ENCODE measurements at regions not wholly inside any gene's neighbourhood (a gene's known extent, or its start where the extent isn't known, plus 50 kb on each side); places are given as distances from the start of the nearest gene placed in this dataset.

GRCh38 chr10:89894051-89894450, 192.7 kb downstream of the KIF20B start:
- H3K4me3 ChIP-seq: no peak overlapping the region
- TF ChIP-seq CTCF (IDR thresholded peaks at IDR 0.05 in 4 of 5, conservative IDR thresholded peaks at IDR 0.05 in 1 of 5) (no peak), POLR2A (IDR thresholded peaks at IDR 0.05) (no peak)
- no peak overlapping the region for H3K27ac ChIP-seq
- intact Hi-C loops (cut with DNase I; ENCODE audit: low total_unique reads) (no loop called here), in situ Hi-C loops (cut with MboI; ENCODE audit: low sequenced_read_pairs in 4 of 4) (no loop called here)
- no peaks in the 10 kb centered on the region for H3K36me3 ChIP-seq
- no peak for ATAC-seq
- H3K4me1 ChIP-seq: no peaks in the 10 kb centered on the region
- DNase-seq: no peak
- no peaks in the 10 kb centered on the region for H3K9me3 ChIP-seq
- no peaks in the 10 kb centered on the region for H3K27me3 ChIP-seq

- Histone ChIP-seq H3K4me3 (no peak overlapping the region), H3K9me3 (no peaks in the 10 kb centered on the region), H3K27me3 (no peaks in the 10 kb centered on the region), H3K36me3 (no peaks in the 10 kb centered on the region), H3K4me1 (no peaks in the 10 kb centered on the region), H3K27ac (no peak overlapping the region)
- intact Hi-C loops (cut with DNase I; ENCODE audit: low total_unique reads) (no loop called here), in situ Hi-C loops (cut with MboI; ENCODE audit: low sequenced_read_pairs in 4 of 4) (no loop called here)
- DNase-seq (no peak), ATAC-seq (no peak)
- TF ChIP-seq POLR2A (IDR thresholded peaks at IDR 0.05) (no peak), CTCF (IDR thresholded peaks at IDR 0.05 in 4 of 5, conservative IDR thresholded peaks at IDR 0.05 in 1 of 5) (no peak)
Observed at GRCh38 chr10:89900554-89900953, 199.2 kb downstream of the KIF20B start.

- Histone ChIP-seq H3K4me3 (no peak overlapping the region), H3K27ac (no peak overlapping the region), H3K36me3 (no peaks in the 10 kb centered on the region), H3K4me1 (no peaks in the 10 kb centered on the region), H3K9me3 (no peaks in the 10 kb centered on the region), H3K27me3 (no peaks in the 10 kb centered on the region)
- intact Hi-C loops (cut with DNase I; ENCODE audit: low total_unique reads) (no loop called here), in situ Hi-C loops (cut with MboI; ENCODE audit: low sequenced_read_pairs in 4 of 4) (no loop called here)
- ATAC-seq (no peak), DNase-seq (no peak)
- no peak for TF ChIP-seq CTCF (IDR thresholded peaks at IDR 0.05 in 4 of 5, conservative IDR thresholded peaks at IDR 0.05 in 1 of 5)
- no peak for TF ChIP-seq POLR2A (IDR thresholded peaks at IDR 0.05)
Observed at GRCh38 chr10:89901895-89902294, 200.5 kb downstream of the KIF20B start.

- intact Hi-C loops (cut with DNase I; ENCODE audit: low total_unique reads): no loop called here
- Histone ChIP-seq H3K27me3 (no peaks in the 10 kb centered on the region), H3K27ac (no peak overlapping the region), H3K4me1 (no peaks in the 10 kb centered on the region), H3K36me3 (no peaks in the 10 kb centered on the region), H3K9me3 (no peaks in the 10 kb centered on the region), H3K4me3 (no peak overlapping the region)
- DNase-seq (no peak), ATAC-seq (no peak)
- in situ Hi-C loops (cut with MboI; ENCODE audit: low sequenced_read_pairs in 4 of 4): no loop called here
- TF ChIP-seq POLR2A (IDR thresholded peaks at IDR 0.05) (no peak), CTCF (IDR thresholded peaks at IDR 0.05 in 4 of 5, conservative IDR thresholded peaks at IDR 0.05 in 1 of 5) (no peak)
Observed at GRCh38 chr10:89904755-89905154, 203.4 kb downstream of the KIF20B start.

GRCh38 chr10:89909752-89910151, 208.4 kb downstream of the KIF20B start:
- Histone ChIP-seq H3K9me3 (no peaks in the 10 kb centered on the region), H3K4me1 (no peaks in the 10 kb centered on the region), H3K27ac (no peak overlapping the region), H3K36me3 (no peaks in the 10 kb centered on the region), H3K4me3 (no peak overlapping the region), H3K27me3 (no peaks in the 10 kb centered on the region)
- in situ Hi-C loops (cut with MboI; ENCODE audit: low sequenced_read_pairs in 4 of 4): no loop called here
- ATAC-seq (no peak), DNase-seq (no peak)
- intact Hi-C loops (cut with DNase I; ENCODE audit: low total_unique reads): no loop called here
- TF ChIP-seq CTCF (IDR thresholded peaks at IDR 0.05 in 4 of 5, conservative IDR thresholded peaks at IDR 0.05 in 1 of 5) (no peak), POLR2A (IDR thresholded peaks at IDR 0.05) (no peak)

Measured in gastrocnemius medialis (tissue), 4 donors.